HEK293T (cell line): ENCODE measurements at regions not wholly inside any gene's neighbourhood (a gene's known extent, or its start where the extent isn't known, plus 50 kb on each side); places are given as distances from the start of the nearest gene placed in this dataset.

Source experiments
- CTCF ChIA-PET: fragments of 350-600 bp; formaldehyde crosslinking; extraction: SDS; loops from one replicate; lab custom pipeline; 2021; ENCODE audit warnings: antibody characterized with exemption, inconsistent platforms; lab: Yijun Ruan, JAX
- POLR2A ChIA-PET: fragments of 350-600 bp; formaldehyde crosslinking; extraction: SDS; loops from one replicate; lab custom pipeline; 2020; ENCODE audit warnings: antibody characterized with exemption, inconsistent platforms; lab: Yijun Ruan, JAX
- DNase-seq: peaks from one replicate; pipeline ENCODE4 v3.0.0; 2012; ENCODE audit warnings: mixed read lengths; ENCODE audit errors: extremely low spot score
- ARNT ChIP-seq: fragments of 450-650 bp; IDR thresholded peaks from 2 replicates; pipeline ENCODE4 v1.6.1; 2017; ENCODE audit warnings: mild to moderate bottlenecking
- BHLHE40 ChIP-seq: fragments of 450-650 bp; IDR thresholded peaks from 2 replicates; pipeline ENCODE4 v1.6.1; 2016; ENCODE audit warnings: mild to moderate bottlenecking, moderate library complexity, borderline replicate concordance
- CTBP1 ChIP-seq: fragments of 450-650 bp; IDR thresholded peaks from 2 replicates; pipeline ENCODE4 v1.6.1; 2016; ENCODE audit warnings: borderline replicate concordance
- ELF4 ChIP-seq: fragments of 450-650 bp; IDR thresholded peaks from 2 replicates; pipeline ENCODE4 v1.6.1; 2017; ENCODE audit warnings: antibody characterized with exemption
- FOXA1 ChIP-seq: fragments of 450-650 bp; IDR thresholded peaks from 2 replicates; pipeline ENCODE4 v1.6.1; 2016; ENCODE audit warnings: mild to moderate bottlenecking
- FOXK2 ChIP-seq: fragments of 450-650 bp; IDR thresholded peaks from 2 replicates; pipeline ENCODE4 v1.6.1; 2016; ENCODE audit warnings: mild to moderate bottlenecking
- FOXM1 ChIP-seq: fragments of 450-650 bp; IDR thresholded peaks from 2 replicates; pipeline ENCODE4 v1.6.1; 2017; ENCODE audit warnings: mild to moderate bottlenecking, borderline replicate concordance
- HDGF ChIP-seq: fragments of 450-650 bp; IDR thresholded peaks from 2 replicates; pipeline ENCODE4 v1.6.1; 2017; ENCODE audit warnings: antibody characterized with exemption, borderline replicate concordance
- L3MBTL2 ChIP-seq: fragments of 450-650 bp; conservative IDR thresholded peaks from 2 replicates; pipeline ENCODE4 v1.6.1; 2016; ENCODE audit warnings: mild to moderate bottlenecking
- LEF1 ChIP-seq: fragments of 450-650 bp; IDR thresholded peaks from 2 replicates; pipeline ENCODE4 v1.6.1; 2017; ENCODE audit warnings: mild to moderate bottlenecking, borderline replicate concordance
- NFRKB ChIP-seq: fragments of 450-650 bp; IDR thresholded peaks from 2 replicates; pipeline ENCODE4 v1.6.1; 2016; ENCODE audit warnings: mild to moderate bottlenecking, moderate library complexity
- SUZ12 ChIP-seq: fragments of 450-650 bp; IDR thresholded peaks from 2 replicates; pipeline ENCODE4 v1.6.1; 2016; ENCODE audit warnings: mild to moderate bottlenecking
- TARDBP ChIP-seq: fragments of 450-650 bp; IDR thresholded peaks from 2 replicates; pipeline ENCODE4 v1.6.1; 2016
- ZNF384 ChIP-seq: fragments of 450-650 bp; IDR thresholded peaks from 2 replicates; pipeline ENCODE4 v1.6.1; 2016
- TF ChIP-seq, protein P1 (sequence below): fragments of 450-650 bp; IDR thresholded peaks from 2 replicates; pipeline ENCODE4 v1.6.1; 2016

DNA sequence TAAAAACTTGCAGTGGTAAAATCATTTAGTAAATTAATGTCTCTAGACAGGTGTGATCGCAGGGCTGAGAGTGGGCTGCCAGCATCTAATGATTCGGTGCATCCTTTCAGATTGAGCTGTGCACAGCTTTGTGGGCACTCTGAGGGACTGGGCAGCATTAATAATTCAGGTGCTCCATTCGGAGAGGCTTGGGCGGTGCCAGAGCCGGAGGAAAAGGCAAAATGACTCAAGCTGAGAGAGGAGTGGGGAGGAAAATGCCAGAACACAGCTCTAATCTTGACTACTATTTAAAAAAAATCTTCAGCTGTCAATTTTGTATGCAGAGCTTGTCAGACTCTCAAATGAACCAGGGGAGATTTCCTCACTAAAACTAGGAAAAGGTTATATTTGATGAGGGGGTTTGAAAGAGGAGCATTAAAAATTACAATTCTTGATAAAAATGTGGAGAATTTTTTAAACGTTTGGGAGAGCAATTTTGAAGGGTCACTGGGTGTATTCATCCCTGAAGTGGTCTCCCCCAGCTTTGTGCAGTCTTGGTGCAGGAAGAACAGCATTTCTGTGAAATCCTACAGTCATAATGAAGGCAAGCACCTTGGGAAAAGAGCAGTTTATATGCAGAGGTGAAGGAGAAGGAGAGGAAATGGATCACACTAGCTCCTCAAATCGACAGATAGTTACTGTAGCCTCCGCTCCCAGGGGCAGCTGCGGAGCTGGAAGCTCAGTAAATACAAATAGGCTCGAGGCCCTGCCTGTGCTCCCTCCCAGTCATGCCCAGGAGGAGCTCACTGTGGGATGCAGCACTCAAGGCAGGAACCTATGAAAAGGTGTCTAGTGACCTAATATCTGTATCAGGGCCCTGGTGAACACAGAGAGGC is 535.4 kb upstream of the RAB6C start:
- CTCF ChIA-PET = no interaction called here
- no peak for TF ChIP-seq NFRKB
- no peak for TF ChIP-seq CTBP1
- TF ChIP-seq HDGF = no peak
- no peak for TF ChIP-seq SUZ12
- TF ChIP-seq, protein P1, sequence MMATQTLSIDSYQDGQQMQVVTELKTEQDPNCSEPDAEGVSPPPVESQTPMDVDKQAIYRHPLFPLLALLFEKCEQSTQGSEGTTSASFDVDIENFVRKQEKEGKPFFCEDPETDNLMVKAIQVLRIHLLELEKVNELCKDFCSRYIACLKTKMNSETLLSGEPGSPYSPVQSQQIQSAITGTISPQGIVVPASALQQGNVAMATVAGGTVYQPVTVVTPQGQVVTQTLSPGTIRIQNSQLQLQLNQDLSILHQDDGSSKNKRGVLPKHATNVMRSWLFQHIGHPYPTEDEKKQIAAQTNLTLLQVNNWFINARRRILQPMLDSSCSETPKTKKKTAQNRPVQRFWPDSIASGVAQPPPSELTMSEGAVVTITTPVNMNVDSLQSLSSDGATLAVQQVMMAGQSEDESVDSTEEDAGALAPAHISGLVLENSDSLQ = no peak
- no peak for TF ChIP-seq L3MBTL2
- no peak for TF ChIP-seq ELF4
- no peak for TF ChIP-seq TARDBP
- DNase-seq = no peak
- POLR2A ChIA-PET = no interaction called here

DNA sequence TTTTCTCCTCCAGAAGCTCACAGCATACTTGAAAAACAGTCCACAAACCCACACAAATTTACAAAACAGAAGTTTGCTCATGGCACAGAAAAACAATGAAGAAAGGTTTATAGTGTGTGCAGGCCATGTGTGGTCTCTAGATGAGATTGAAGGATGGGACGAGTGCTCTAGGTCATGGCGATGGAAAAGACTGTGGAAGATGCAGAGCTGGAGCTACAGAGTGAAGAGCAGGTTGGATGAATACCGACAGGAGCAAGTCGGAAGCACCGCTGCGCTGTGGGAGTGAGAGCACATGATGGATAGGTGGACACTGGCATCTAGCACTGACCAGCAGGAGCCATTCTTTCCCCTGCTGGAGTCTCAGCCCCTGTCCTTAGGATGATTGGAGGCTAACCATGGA is 534.7 kb upstream of the RAB6C start:
- DNase-seq = no peak
- TF ChIP-seq L3MBTL2 = no peak
- no peak for TF ChIP-seq NFRKB
- TF ChIP-seq CTBP1 = no peak
- TF ChIP-seq ARNT = no peak
- no peak for TF ChIP-seq FOXA1
- no peak for TF ChIP-seq LEF1
- no peak for TF ChIP-seq FOXK2
- no peak for TF ChIP-seq HDGF
- no peak for TF ChIP-seq FOXM1
- no peak for TF ChIP-seq SUZ12
- TF ChIP-seq BHLHE40 = no peak
- ChIA-PET CTCF (no interaction called here), POLR2A (no interaction called here)

DNA sequence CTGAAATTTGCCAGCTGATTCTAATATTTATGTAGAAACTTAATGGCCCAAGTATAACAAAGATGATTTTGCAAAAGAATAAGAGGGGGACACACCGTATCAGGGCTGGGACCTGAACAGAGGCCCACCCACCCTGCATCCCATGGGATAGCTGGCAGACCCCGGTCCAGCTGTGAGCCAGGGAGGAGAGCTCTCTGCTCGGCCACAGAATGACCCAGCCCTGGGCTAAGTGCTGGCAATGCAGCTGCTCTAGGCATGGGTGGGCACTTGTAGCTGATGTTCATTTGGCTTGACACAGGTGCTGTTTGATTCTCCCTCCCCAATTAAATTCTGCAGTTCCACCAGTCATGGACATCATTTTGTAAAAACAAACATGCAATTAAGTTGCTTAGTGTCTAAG is 522.8 kb upstream of the RAB6C start:
- CTCF ChIA-PET = no interaction called here
- DNase-seq = no peak
- TF ChIP-seq TARDBP (no peak), FOXA1 (no peak), NFRKB (no peak), ARNT (no peak), HDGF (no peak), ELF4 (no peak), SUZ12 (no peak), ZNF384 (no peak), CTBP1 (no peak), FOXK2 (no peak)
- POLR2A ChIA-PET = no interaction called here

DNA sequence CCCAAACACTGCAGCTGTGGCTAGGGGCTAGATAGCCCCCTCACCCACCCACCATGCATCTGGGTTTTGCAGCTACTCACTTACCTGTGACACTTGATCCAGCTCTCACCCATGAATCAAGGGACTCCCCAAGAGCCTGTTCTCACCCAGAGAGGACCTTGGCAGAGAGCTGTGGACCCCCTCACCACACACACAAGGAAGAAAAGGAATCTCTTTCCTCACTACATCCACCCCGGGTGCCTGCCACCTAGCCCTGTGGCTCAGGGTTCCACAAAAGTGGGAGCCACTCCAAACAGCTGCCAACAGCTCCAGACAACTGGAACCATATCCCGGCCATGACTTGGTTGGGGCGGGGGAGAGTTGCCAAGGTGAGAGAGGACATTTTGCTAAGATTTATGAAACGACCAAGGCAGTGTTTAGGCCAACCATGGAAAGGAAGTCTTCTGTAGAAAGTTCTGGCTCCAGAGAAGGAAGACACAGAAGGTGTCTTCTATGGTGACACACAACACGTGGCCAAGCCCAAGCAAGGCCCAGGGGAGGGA is 522.1 kb upstream of the RAB6C start:
- CTCF ChIA-PET = no interaction called here
- TF ChIP-seq BHLHE40 = no peak
- TF ChIP-seq HDGF = no peak
- TF ChIP-seq, protein P1 = no peak
- no peak for TF ChIP-seq FOXM1
- no peak for TF ChIP-seq FOXA1
- no peak for TF ChIP-seq CTBP1
- no peak for TF ChIP-seq ZNF384
- TF ChIP-seq ELF4 = no peak
- no peak for TF ChIP-seq LEF1

DNA sequence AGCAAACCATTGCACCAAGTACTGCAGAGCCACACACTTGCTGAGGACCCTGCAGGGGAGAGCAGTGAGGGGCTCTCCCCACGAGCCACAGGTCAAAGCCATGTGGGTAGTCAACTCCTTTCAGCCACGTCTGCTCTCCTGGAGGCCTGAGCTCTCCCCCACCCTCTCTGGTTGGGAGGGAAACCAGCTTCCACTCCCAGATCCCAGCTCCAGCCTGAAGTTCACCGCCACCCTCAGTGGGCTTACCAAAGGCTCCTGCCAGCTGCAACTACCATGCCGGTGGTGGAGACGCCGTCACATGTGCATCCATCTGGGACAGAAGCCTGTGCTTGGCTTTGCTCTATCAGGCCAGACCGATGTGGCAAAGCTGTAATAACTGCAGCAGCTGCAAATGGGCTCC is 521.5 kb upstream of the RAB6C start:
- ChIA-PET CTCF (interaction anchor here (0.6 kb wide), 1 partner anchor 1378 kb away, joined by 3 read pairs; no protein-coding TSS in a partner anchor), POLR2A (no interaction called here)
- DNase-seq = no peak
- TF ChIP-seq L3MBTL2 (no peak), TARDBP (no peak), ARNT (no peak), NFRKB (no peak), BHLHE40 (no peak)

More for the DNA sequence above, 522.1 kb upstream of the RAB6C start:
- POLR2A ChIA-PET = no interaction called here
- no peak for DNase-seq

DNA sequence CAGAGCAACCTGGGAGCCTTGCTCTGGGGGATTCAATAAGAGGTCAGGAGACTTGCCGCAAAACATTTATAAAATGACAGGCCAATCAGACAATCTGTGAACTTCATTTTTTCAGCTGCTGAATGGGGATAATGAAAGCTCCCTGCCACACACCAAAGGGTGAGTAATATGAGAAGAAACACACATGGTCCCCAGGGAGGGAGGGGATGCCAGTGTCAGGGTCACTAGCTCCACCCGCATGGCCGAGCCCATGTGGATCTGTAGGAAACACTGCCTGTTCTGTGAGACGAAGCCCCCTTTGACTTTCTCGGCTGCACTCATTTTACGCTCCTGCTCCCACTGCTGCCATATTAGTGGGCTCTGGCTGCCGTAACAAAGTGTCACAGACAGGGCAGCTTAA is 521.0 kb upstream of the RAB6C start:
- ChIA-PET POLR2A (no interaction called here), CTCF (interaction anchor here (0.6 kb wide), 1 partner anchor 1378 kb away, joined by 3 read pairs; no protein-coding TSS in a partner anchor)
- TF ChIP-seq LEF1 (no peak), FOXM1 (no peak), ARNT (no peak), HDGF (no peak), ZNF384 (no peak)
- TF ChIP-seq, protein P1 = no peak
- DNase-seq = no peak
